PC-9 (cell line): ENCODE measurements at regions not wholly inside any gene's neighbourhood (a gene's known extent, or its start where the extent isn't known, plus 50 kb on each side); places are given as distances from the start of the nearest gene placed in this dataset.

ENCODE experiments used
- BruUV-seq: library from RNA; stranded (reverse); fragments of 400-500 nt; replicated peaks from 2 replicates; lab custom pipeline; 2021; lab: Mats Ljungman, UMichigan
- CTCF ChIA-PET: fragments of 300-600 bp; sonication (Branson Sonifier 250); formaldehyde crosslinking; loops from one replicate; lab custom pipeline; 2022; ENCODE audit warnings: antibody characterized with exemption; lab: Charles Lee
- POLR2A ChIA-PET: fragments of 300-600 bp; sonication (Branson Sonifier 250); formaldehyde crosslinking; loops from one replicate; lab custom pipeline; 2022; ENCODE audit warnings: antibody characterized with exemption; ENCODE audit not compliant: unreplicated experiment; lab: Charles Lee
- DNase-seq, 2 experiments: peaks; one replicate each; pipeline versions ENCODE4 v3.0.0 to v3.0.0-alpha.2; 2015 to 2022; ENCODE audit warnings: mixed read lengths in 1 of 2
- H2AFZ ChIP-seq: fragments of 200-600 bp; sonication (generic); 2 replicates; pipeline ENCODE4 v1.8.1; 2017; ENCODE audit warnings: antibody characterized with exemption
- H3F3A ChIP-seq: fragments of 200-600 bp; sonication (generic); 2 replicates; pipeline ENCODE4 v1.8.1; 2017; ENCODE audit warnings: antibody characterized with exemption, mild to moderate bottlenecking, low read depth; ENCODE audit not compliant: insufficient read depth
- H3K27ac ChIP-seq: fragments of 200-600 bp; sonication (generic); 2 replicates; pipeline ENCODE4 v1.6.1; 2016; ENCODE audit warnings: mixed run types
- H3K27me3 ChIP-seq: fragments of 200-600 bp; sonication (generic); 2 replicates; pipeline ENCODE4 v1.6.1; 2016; ENCODE audit warnings: low read depth, mixed run types; ENCODE audit not compliant: insufficient read depth
- H3K36me3 ChIP-seq: fragments of 200-600 bp; sonication (generic); 2 replicates; pipeline ENCODE4 v1.6.1; 2016; ENCODE audit warnings: low read depth, mixed run types
- H3K4me1 ChIP-seq: fragments of 200-600 bp; sonication (generic); replicated peaks from 2 replicates; pipeline ENCODE4 v1.6.1; 2016; ENCODE audit warnings: mixed run types; ENCODE audit not compliant: insufficient read depth
- H3K4me2 ChIP-seq: fragments of 200-600 bp; sonication (generic); 2 replicates; pipeline ENCODE4 v1.6.1; 2017; ENCODE audit warnings: mixed run types
- H3K4me3 ChIP-seq: fragments of 200-600 bp; sonication (generic); 2 replicates; pipeline ENCODE4 v1.6.1; 2016; ENCODE audit warnings: mixed run types
- H3K79me2 ChIP-seq: fragments of 200-600 bp; sonication (generic); 2 replicates; pipeline ENCODE4 v1.6.1; 2017; ENCODE audit warnings: low read depth, mixed run types
- H3K9me2 ChIP-seq: fragments of 200-600 bp; sonication (generic); 2 replicates; pipeline ENCODE4 v1.8.1; 2017; ENCODE audit warnings: mild to moderate bottlenecking; ENCODE audit not compliant: insufficient read depth
- H3K9me3 ChIP-seq: fragments of 200-600 bp; sonication (generic); 2 replicates; pipeline ENCODE4 v1.8.1; 2016; ENCODE audit warnings: low read depth; ENCODE audit not compliant: insufficient read depth
- H4K20me1 ChIP-seq: fragments of 200-600 bp; sonication (generic); 2 replicates; pipeline ENCODE4 v1.8.1; 2017; ENCODE audit not compliant: insufficient read depth
- CTCF ChIP-seq: fragments of 200-600 bp; sonication (generic); conservative IDR thresholded peaks from 2 replicates; pipeline ENCODE4 v1.6.1; 2017; ENCODE audit warnings: mixed run types, antibody characterized with exemption, mild to moderate bottlenecking, moderate library complexity
- EZH2 ChIP-seq: fragments of 200-600 bp; sonication (generic); IDR thresholded peaks from 2 replicates; pipeline ENCODE4 v1.8.0; 2017; ENCODE audit warnings: antibody characterized with exemption, low read depth
- intact Hi-C: fragments of 100-400 bp; cut with micrococcal nuclease; formaldehyde crosslinking; loops from one replicate; pipeline ENCODE4 v1.10.0; 2022; ENCODE audit not compliant: unreplicated experiment

DNA sequence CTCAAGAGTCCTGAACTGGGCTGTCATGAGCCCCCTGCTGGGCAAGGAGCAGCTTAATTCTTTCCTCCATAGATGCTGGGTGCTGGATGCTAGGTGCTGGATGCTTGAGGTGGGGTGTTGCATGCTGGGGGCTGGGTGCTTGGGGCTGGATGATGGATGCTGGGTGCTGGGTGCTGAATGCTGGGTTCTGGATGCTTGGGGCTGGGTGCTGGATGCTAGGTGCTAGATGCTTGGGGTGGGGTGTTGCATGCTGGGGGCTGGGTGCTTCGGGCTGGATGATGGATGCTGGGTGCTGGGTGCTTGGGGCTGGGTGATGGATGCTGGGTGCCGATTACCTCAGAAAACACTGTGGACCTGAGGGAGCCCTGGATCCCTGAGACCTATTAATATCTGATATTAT is 837.7 kb downstream of the GALR1 start:
- Histone ChIP-seq H3K9me3 (no peaks in the 10 kb centered on the region), H3K27me3 (peaks cover 77% of the 10 kb centered on the region), H3F3A (no peaks in the 10 kb centered on the region), H2AFZ (no peak overlapping the region), H3K4me2 (no peak overlapping the region), H3K4me3 (no peak overlapping the region), H3K4me1 (no peaks in the 10 kb centered on the region), H3K27ac (no peak overlapping the region), H4K20me1 (no peaks in the 10 kb centered on the region), H3K79me2 (no peaks in the 10 kb centered on the region), H3K9me2 (no peaks in the 10 kb centered on the region), H3K36me3 (no peaks in the 10 kb centered on the region)
- no peak for TF ChIP-seq EZH2
- no peak for TF ChIP-seq CTCF
- no peak for DNase-seq
- CTCF ChIA-PET, result no interaction called here
- POLR2A ChIA-PET, result no interaction called here
- intact Hi-C loops, result no loop called here
- BruUV-seq, result no TSS peak

GRCh38 chr18:78090584-78090983 is 840.9 kb downstream of the GALR1 start:
- no peaks in the 10 kb centered on the region for H3F3A ChIP-seq
- H3K4me2 ChIP-seq, result no peak overlapping the region
- no peak overlapping the region for H2AFZ ChIP-seq
- H3K9me3 ChIP-seq, result no peaks in the 10 kb centered on the region
- POLR2A ChIA-PET, result no interaction called here
- H4K20me1 ChIP-seq, result no peaks in the 10 kb centered on the region
- no TSS peak for BruUV-seq
- H3K36me3 ChIP-seq, result no peaks in the 10 kb centered on the region
- H3K27me3 ChIP-seq, result peaks cover 54% of the 10 kb centered on the region
- intact Hi-C loops, result no loop called here
- no peak for TF ChIP-seq EZH2
- TF ChIP-seq CTCF, result no peak
- H3K4me1 ChIP-seq, result no peaks in the 10 kb centered on the region
- no peak overlapping the region for H3K4me3 ChIP-seq
- no peaks in the 10 kb centered on the region for H3K9me2 ChIP-seq
- no peak overlapping the region for H3K27ac ChIP-seq
- no peak for DNase-seq
- no peaks in the 10 kb centered on the region for H3K79me2 ChIP-seq
- CTCF ChIA-PET, result no interaction called here

DNA sequence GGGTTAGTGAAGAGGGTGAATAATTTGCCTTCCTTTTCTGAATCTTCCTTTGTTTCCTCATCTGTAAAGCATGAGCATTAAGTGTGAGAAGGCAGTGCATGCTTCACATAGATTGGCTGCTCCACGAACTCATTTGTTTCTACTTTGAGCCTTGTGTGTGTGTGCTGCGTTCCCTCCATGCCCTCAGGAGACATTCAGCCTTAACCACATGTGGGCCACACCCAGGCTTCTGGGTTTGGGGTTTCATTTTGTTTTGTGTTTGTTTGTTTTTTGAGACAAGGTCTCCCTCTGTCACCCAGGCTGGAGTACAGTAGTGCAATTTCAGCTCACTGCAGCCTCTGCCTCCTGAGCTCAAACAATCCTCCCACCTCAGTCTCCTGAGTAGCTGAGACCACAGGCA is 843.3 kb downstream of the GALR1 start:
- Histone ChIP-seq H3K27ac (no peak overlapping the region), H3K27me3 (peaks cover 37% of the 10 kb centered on the region), H3K4me2 (no peak overlapping the region), H3K9me2 (no peaks in the 10 kb centered on the region), H3F3A (no peaks in the 10 kb centered on the region), H2AFZ (no peak overlapping the region), H3K4me3 (no peak overlapping the region), H4K20me1 (no peaks in the 10 kb centered on the region), H3K4me1 (no peaks in the 10 kb centered on the region), H3K9me3 (no peaks in the 10 kb centered on the region), H3K79me2 (no peaks in the 10 kb centered on the region), H3K36me3 (no peaks in the 10 kb centered on the region)
- BruUV-seq, result no TSS peak
- intact Hi-C loops, result no loop called here
- POLR2A ChIA-PET, result no interaction called here
- CTCF ChIA-PET, result no interaction called here
- no peak for DNase-seq
- no peak for TF ChIP-seq EZH2
- no peak for TF ChIP-seq CTCF
